Mucosa of descending colon (tissue), 3 donors: ENCODE measurements at regions not wholly inside any gene's neighbourhood (a gene's known extent, or its start where the extent isn't known, plus 50 kb on each side); places are given as distances from the start of the nearest gene placed in this dataset.
"Not testable (repeated sequence)": the region's sequence is repeated elsewhere in the genome, so short reads cannot be mapped to it uniquely, and the experiment has no call there.

Experiments
- ATAC-seq: fragments of 200-7000 bp; cut with Tn5 transposase; one replicate; pipeline ENCODE4 v1.9.1; 2020; ENCODE audit warnings: mild to moderate bottlenecking, moderate library complexity
- DNase-seq, 3 donors: peaks; one replicate each; pipeline ENCODE4 v3.0.0-alpha.2; 2020
- H3K36me3 ChIP-seq: fragments of 200-600 bp; one replicate; pipeline ENCODE4 v1.8.0; 2021; ENCODE audit warnings: low read depth, mild to moderate bottlenecking
- H3K4me1 ChIP-seq: fragments of 200-600 bp; one replicate; pipeline ENCODE4 v1.8.0; 2021; ENCODE audit warnings: low read depth, mild to moderate bottlenecking
- H3K4me3 ChIP-seq: fragments of 200-600 bp; one replicate; pipeline ENCODE4 v1.8.0; 2021; ENCODE audit warnings: mild to moderate bottlenecking
- H3K9me3 ChIP-seq: fragments of 200-600 bp; one replicate; pipeline ENCODE4 v1.8.0; 2021; ENCODE audit warnings: mild to moderate bottlenecking
- CTCF ChIP-seq: fragments of 200-600 bp; IDR thresholded peaks from one replicate; pipeline ENCODE4 v1.8.0; 2022; ENCODE audit warnings: antibody characterized with exemption, mild to moderate bottlenecking
- intact Hi-C, 2 donors: fragments of 100-400 bp; cut with DNase I in 1 of 2; cut with micrococcal nuclease in 1 of 2; formaldehyde crosslinking; loops; one replicate each; pipeline versions ENCODE4 v1.11.0 to v1.11.1; 2022; cut with DNase I, micrococcal nuclease
- donor health status: DM: no; HTN: no; CAD: no; lungs with moderate emphysema.
- donor health status: DM: no; HTN: no; CAD: no.
- donor health status: DM: no; HTN: yes; CAD: no.

- H3K9me3 ChIP-seq = no peaks in the 10 kb centered on the region
- TF ChIP-seq CTCF = no peak
- intact Hi-C loops = no loop called here
- no peak overlapping the region for H3K4me3 ChIP-seq
- H3K4me1 ChIP-seq = no peaks in the 10 kb centered on the region
- no peaks in the 10 kb centered on the region for H3K36me3 ChIP-seq
- ATAC-seq (no peak), DNase-seq (no peak)
Measured at GRCh38 chr4:52511825-52512224, 147.3 kb downstream of the USP46 start.

GRCh38 chr4:52512291-52512690 lies 146.8 kb downstream of the USP46 start:
- Histone ChIP-seq H3K4me1 (no peaks in the 10 kb centered on the region), H3K4me3 (no peak overlapping the region), H3K9me3 (no peaks in the 10 kb centered on the region), H3K36me3 (no peaks in the 10 kb centered on the region)
- ATAC-seq (no peak), DNase-seq (no peak)
- no peak for TF ChIP-seq CTCF
- intact Hi-C loops = no loop called here

- DNase-seq, H3K4me1 ChIP-seq, ATAC-seq, H3K9me3 ChIP-seq, H3K36me3 ChIP-seq, intact Hi-C loops, H3K4me3 ChIP-seq: not testable (repeated sequence)
Measured at GRCh38 chr4:52522093-52522492, 137.0 kb downstream of the USP46 start.

GRCh38 chr4:52529983-52530382 lies 129.1 kb downstream of the USP46 start:
- no peak overlapping the region for H3K4me3 ChIP-seq
- no peak for TF ChIP-seq CTCF
- no peaks in the 10 kb centered on the region for H3K9me3 ChIP-seq
- ATAC-seq (no peak), DNase-seq (no peak)
- no peaks in the 10 kb centered on the region for H3K36me3 ChIP-seq
- intact Hi-C loops = no loop called here
- H3K4me1 ChIP-seq = no peaks in the 10 kb centered on the region

- Histone ChIP-seq H3K9me3 (no peaks in the 10 kb centered on the region), H3K4me3 (no peak overlapping the region), H3K36me3 (no peaks in the 10 kb centered on the region), H3K4me1 (no peaks in the 10 kb centered on the region)
- ATAC-seq = no peak
- TF ChIP-seq CTCF = no peak
- intact Hi-C loops = no loop called here
- DNase-seq = no peak
Measured at GRCh38 chr4:52535793-52536192, 123.3 kb downstream of the USP46 start.
